Activated naive CD4-positive, alpha-beta T cell treated with anti-CD3 and anti-CD28 coated beads, Interleukin-2, amount 50 U/mL, for 24 hours (primary cell): ENCODE measurements at regions not wholly inside any gene's neighbourhood (a gene's known extent, or its start where the extent isn't known, plus 50 kb on each side); places are given as distances from the start of the nearest gene placed in this dataset.
"Not testable (repeated sequence)": the region's sequence is repeated elsewhere in the genome, so short reads cannot be mapped to it uniquely, and the experiment has no call there.

Experiments used
- H3K27ac Mint-ChIP-seq: one replicate; pipeline ENCODE4 v1.8.0; 2021; ENCODE audit warnings: mild to moderate bottlenecking, mixed read lengths
- H3K27me3 Mint-ChIP-seq: one replicate; pipeline ENCODE4 v1.8.0; 2021; ENCODE audit warnings: mixed read lengths
- H3K36me3 Mint-ChIP-seq: one replicate; pipeline ENCODE4 v1.8.0; 2021; ENCODE audit warnings: mixed read lengths
- H3K4me1 Mint-ChIP-seq: one replicate; pipeline ENCODE4 v1.8.0; 2021; ENCODE audit warnings: mixed read lengths
- H3K4me3 Mint-ChIP-seq: one replicate; pipeline ENCODE4 v1.8.0; 2021; ENCODE audit warnings: mild to moderate bottlenecking, mixed read lengths
- H3K9me3 Mint-ChIP-seq: one replicate; pipeline ENCODE4 v1.8.0; 2021; ENCODE audit warnings: mixed read lengths

DNA sequence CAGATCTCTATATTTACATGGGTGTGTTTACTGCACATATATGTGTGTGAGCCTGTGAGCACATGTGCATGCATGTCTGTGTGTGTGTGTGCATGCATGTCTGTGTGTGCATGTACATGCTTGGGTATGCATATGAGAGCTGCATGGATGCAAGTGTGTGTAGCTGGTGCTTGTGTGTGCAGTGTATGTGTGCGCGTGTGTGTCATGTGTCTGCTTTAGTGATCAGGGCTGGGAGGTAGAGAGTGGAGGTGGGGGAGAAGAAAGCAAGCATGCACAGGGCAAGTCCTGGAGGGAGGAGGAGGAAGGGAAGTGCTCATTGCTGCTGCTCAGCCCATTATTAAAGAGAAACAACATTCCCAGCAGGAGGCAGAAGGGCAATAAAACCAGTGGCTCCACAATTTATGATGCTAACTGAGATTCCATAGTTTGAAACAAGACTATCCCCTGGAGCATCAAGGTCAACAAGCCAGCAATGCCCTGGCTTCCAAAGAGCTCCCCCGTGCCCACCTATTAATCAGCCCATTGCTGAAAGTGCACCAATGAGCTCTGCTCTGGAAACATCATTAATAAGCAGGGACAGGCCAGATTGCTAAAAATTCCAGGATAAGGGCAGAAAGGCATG is 414.0 kb downstream of the MAFB start:
- Mint-ChIP-seq H3K4me1 (no peaks in the 10 kb centered on the region), H3K27ac (no peak overlapping the region), H3K36me3 (no peaks in the 10 kb centered on the region), H3K9me3 (no peaks in the 10 kb centered on the region), H3K4me3 (no peak overlapping the region), H3K27me3 (no peaks in the 10 kb centered on the region)

DNA sequence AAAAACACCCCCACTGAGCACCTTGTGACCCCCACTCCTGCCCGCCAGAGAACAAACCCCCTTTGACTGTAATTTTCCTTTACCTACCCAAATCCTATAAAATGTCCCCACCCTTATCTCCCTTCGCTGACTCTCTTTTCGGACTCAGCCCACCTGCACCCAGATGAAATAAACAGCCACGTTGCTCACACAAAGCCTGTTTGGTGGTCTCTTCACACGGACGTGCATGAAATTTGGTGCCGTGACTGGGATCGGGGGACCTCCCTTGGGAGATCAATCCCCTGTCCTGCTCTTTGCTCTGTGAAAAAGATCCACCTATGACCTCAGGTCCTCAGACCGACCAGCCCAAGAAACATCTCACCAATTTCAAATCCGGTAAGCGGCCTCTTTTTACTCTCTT is 419.8 kb downstream of the MAFB start:
- H3K4me3 Mint-ChIP-seq, H3K4me1 Mint-ChIP-seq, H3K27ac Mint-ChIP-seq, H3K27me3 Mint-ChIP-seq, H3K9me3 Mint-ChIP-seq, H3K36me3 Mint-ChIP-seq: not testable (repeated sequence)

GRCh38 chr20:40268321-40269075 is 420.5 kb downstream of the MAFB start:
- Mint-ChIP-seq H3K36me3 (no peaks in the 10 kb centered on the region), H3K27ac (no peak overlapping the region)

GRCh38 chr20:40265825-40266533 is 423.1 kb downstream of the MAFB start:
- H3K4me1 Mint-ChIP-seq = no peaks in the 10 kb centered on the region
- H3K27ac Mint-ChIP-seq = no peak overlapping the region
- no peaks in the 10 kb centered on the region for H3K27me3 Mint-ChIP-seq
- no peak overlapping the region for H3K4me3 Mint-ChIP-seq
- no peaks in the 10 kb centered on the region for H3K36me3 Mint-ChIP-seq
- H3K9me3 Mint-ChIP-seq = no peaks in the 10 kb centered on the region

More at GRCh38 chr20:40268321-40269075, 420.5 kb downstream of the MAFB start:
- no peaks in the 10 kb centered on the region for H3K4me1 Mint-ChIP-seq
- no peaks in the 10 kb centered on the region for H3K9me3 Mint-ChIP-seq
- no peak overlapping the region for H3K4me3 Mint-ChIP-seq
- H3K27me3 Mint-ChIP-seq = no peaks in the 10 kb centered on the region

DNA sequence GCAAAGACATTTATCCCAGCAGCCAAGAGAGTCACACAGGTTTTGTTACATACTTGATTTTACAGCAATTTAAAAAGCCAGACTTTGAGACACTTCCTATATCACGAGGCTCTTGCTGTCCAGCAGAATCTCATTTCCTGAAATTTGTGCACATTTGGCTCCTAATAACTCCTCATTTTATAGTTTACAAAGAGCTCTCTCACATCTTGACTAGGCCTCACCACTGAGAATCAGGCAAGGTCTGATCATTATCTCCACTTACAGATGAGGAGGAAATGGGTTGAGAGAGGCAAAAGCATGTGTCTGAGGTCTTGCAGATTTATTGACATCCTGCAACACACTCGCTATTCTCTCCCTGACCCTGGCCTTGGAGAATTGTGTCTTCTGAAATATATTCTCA is 426.8 kb downstream of the MAFB start:
- Mint-ChIP-seq H3K9me3 (no peaks in the 10 kb centered on the region), H3K27me3 (no peaks in the 10 kb centered on the region), H3K36me3 (no peaks in the 10 kb centered on the region), H3K4me1 (no peaks in the 10 kb centered on the region), H3K4me3 (no peak overlapping the region), H3K27ac (no peak overlapping the region)

DNA sequence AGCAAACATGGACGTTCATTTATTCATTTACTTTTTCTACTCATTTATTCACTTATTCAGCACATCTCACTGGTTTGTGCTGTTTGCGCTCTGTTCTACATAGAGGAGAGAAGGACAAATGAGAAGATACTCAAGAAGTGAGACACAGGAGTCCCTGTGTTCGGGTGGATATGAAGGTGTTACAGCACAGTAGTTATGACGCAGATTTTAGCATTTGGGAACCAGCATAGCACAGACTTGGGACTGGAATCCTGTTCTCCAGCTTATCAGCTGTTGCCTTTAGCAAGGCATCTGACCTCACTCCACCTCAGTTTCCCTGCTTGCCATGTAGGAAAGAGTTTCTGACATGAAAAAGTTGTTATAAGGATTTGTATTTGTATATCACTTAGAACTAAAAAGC is 430.1 kb downstream of the MAFB start:
- Mint-ChIP-seq H3K9me3 (no peaks in the 10 kb centered on the region), H3K36me3 (no peaks in the 10 kb centered on the region), H3K27me3 (peaks cover 2% of the 10 kb centered on the region), H3K4me1 (no peaks in the 10 kb centered on the region), H3K27ac (no peak overlapping the region), H3K4me3 (no peak overlapping the region)

DNA sequence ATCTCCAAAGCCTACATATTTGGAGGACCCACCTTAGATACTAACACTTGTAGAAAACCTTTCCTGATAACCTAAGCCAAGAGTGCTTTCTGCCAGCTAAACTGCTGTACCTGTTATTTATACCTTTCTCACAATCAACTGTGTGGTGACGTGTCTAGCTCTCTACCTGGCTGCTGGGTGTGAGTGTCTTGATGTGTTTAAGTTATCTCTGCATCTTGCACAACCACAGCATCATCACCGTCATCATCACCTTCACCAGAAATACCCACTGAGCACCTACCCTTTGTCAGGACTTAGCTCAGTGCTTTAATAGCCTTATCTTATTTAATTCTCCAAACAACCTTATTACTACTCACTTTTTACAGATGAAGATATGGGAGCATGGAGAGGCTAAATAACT is 431.3 kb downstream of the MAFB start:
- Mint-ChIP-seq H3K4me3 (no peak overlapping the region), H3K4me1 (no peaks in the 10 kb centered on the region), H3K27ac (no peak overlapping the region), H3K27me3 (peaks cover 2% of the 10 kb centered on the region), H3K9me3 (no peaks in the 10 kb centered on the region), H3K36me3 (no peaks in the 10 kb centered on the region)

DNA sequence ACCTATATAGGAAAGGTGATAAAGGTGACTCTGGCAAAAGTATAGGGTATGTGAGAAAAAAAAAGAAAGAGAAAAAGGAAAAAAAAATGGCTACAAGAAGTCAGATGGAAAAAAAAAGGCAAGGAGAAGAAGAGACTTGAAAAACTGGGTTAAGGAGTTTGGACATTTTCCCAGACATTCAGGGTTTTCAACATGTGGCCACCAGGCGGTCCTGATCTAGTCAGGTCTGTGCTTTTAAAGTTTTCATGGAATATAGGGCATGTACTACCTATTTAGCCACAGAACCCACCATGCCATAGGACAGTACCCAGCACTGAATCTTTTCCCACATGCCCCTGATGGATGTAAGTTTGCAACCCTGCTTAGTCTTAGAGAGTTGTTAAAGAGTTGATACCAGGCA is 433.7 kb downstream of the MAFB start:
- no peak overlapping the region for H3K4me3 Mint-ChIP-seq
- peaks cover 2% of the 10 kb centered on the region for H3K27me3 Mint-ChIP-seq
- H3K9me3 Mint-ChIP-seq = peaks cover 4% of the 10 kb centered on the region
- H3K4me1 Mint-ChIP-seq = no peaks in the 10 kb centered on the region
- no peaks in the 10 kb centered on the region for H3K36me3 Mint-ChIP-seq
- H3K27ac Mint-ChIP-seq = no peak overlapping the region

- Mint-ChIP-seq H3K4me3 (no peak overlapping the region), H3K27me3 (peaks cover 2% of the 10 kb centered on the region), H3K27ac (no peak overlapping the region), H3K4me1 (no peaks in the 10 kb centered on the region), H3K9me3 (peaks cover 10% of the 10 kb centered on the region), H3K36me3 (no peaks in the 10 kb centered on the region)
Measured at GRCh38 chr20:40254023-40254772, 434.8 kb downstream of the MAFB start.

DNA sequence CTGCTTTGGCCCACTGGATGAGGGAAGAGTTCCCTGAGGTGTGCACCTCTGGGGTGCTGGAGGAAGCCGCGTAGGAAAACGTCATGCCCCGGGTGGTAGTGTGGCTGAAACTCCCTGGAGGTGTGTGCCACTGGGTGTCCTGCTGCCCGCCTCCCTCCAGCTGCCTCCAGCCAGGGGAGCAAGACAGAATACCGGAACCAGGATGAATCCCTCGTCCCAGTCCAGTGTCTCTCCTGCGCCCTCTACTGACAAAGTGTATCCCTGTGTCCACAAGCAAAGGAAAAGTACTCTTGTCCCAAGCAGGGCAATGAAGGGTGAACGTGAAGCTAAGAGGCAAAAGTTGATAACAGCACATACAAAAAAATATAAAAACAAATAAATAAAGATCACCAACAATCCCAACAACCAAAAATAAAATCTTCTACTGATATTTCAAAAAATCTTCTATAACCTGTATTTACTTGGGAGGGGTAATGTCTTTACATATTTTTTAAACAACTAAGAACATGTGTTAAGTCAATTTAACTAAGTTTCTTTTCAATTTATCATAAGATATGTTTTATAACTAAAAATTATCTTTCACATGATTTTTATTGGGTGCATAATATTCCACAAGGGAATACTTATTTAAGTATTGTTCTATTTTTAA is 437.6 kb downstream of the MAFB start:
- Mint-ChIP-seq H3K27me3 (peaks cover 3% of the 10 kb centered on the region), H3K4me1 (no peaks in the 10 kb centered on the region), H3K27ac (no peak overlapping the region), H3K36me3 (no peaks in the 10 kb centered on the region), H3K9me3 (peaks cover 12% of the 10 kb centered on the region), H3K4me3 (no peak overlapping the region)

DNA sequence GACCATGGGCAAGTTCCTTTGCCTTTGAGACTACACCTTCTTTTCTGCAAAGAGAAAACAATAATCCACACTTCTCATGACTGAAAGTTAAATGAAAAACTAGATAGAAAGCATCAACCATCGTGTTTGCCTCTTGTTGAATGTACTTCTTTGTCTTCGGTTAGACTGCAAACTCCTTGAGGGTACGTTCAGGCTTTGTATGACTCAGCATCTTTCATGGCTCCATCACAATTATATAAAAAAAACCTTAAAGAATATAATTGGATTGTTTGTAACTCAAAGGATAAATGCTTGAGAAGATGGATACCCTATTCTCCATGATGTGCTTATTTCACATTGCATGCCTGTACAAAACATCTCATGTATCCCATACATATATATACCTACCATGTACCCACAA is 439.2 kb downstream of the MAFB start:
- H3K4me3 Mint-ChIP-seq = no peak overlapping the region

DNA sequence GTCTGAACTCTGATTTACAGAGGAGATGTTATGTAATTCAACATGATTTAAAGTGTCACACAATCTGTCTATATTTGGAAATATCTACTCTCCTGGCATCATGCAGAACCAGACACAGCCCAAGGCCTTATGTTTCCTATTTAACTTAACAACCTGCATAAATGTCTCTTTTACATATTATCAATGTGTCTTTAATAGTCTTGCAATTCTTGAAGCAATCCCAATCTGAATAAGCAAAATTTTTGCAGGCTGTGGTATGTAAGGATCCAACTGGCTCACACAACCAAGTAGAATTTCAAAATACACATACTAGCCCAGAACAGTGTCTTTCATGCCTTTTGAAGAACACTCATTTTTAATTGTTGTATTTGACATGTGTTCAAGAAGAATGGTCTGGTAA is 443.2 kb downstream of the MAFB start:
- peaks cover 4% of the 10 kb centered on the region for H3K27me3 Mint-ChIP-seq
- no peak overlapping the region for H3K4me3 Mint-ChIP-seq
- no peaks in the 10 kb centered on the region for H3K36me3 Mint-ChIP-seq
- no peak overlapping the region for H3K27ac Mint-ChIP-seq
- no peaks in the 10 kb centered on the region for H3K4me1 Mint-ChIP-seq
- peaks cover 10% of the 10 kb centered on the region for H3K9me3 Mint-ChIP-seq

More for the DNA sequence above, 439.2 kb downstream of the MAFB start:
- Mint-ChIP-seq H3K9me3 (peaks cover 12% of the 10 kb centered on the region), H3K36me3 (no peaks in the 10 kb centered on the region), H3K27me3 (peaks cover 2% of the 10 kb centered on the region), H3K4me1 (no peaks in the 10 kb centered on the region), H3K27ac (no peak overlapping the region)

DNA sequence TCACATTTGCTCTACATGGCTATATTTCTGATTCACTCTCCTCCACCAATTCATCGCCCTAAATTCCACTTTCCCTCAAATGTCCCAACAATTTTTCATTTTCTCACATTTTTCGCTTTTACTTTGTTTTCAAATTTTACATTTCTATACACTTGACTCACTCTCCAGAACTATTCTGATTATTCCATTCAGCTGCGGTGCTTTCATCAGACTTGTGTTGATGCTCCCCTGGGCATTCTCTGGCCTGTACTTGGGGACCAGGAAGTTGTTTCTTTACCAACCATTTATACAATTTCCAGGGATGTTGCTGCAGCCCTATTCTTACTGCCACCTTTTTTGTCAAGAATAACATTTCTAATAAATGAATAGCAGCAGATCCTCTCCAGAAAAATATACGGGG is 444.8 kb downstream of the MAFB start:
- Mint-ChIP-seq H3K4me3 (no peak overlapping the region), H3K36me3 (no peaks in the 10 kb centered on the region), H3K27ac (no peak overlapping the region)

DNA sequence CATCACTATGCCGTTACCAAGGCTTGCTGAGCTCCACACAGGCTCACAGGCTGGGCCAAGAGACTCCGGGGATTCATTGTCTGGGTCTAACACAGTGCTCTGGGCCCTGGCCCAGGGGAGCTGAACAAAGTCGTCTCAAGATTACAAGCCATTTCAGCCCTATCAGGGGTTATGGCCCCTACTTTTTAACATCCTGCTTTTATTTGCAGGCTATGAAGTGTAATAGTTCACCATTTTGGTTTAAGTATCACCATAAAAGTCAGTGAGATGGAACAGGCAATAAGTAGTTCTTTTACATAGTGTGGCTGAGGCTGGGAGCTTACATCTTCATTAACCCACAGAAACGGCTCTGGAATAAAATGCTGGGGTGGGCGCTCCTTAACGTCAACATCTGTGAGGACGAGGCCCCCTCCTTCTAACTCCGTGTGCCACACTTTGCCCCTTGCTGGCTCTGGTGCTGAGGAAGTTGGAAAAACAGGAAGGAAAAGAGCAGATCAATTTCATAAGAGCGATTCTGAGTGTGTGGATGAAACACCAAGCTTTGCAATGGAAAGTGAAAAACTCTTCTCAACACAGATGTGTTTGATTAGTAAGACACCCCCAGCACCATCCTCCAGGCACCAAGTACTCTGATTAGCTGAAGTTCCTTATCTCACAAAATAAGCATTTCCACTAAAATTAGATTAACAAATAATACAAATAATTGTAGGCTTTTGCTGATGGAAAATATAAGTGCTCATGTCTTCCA is 447.3 kb downstream of the MAFB start:
- H3K4me1 Mint-ChIP-seq = no peaks in the 10 kb centered on the region
- peaks cover 2% of the 10 kb centered on the region for H3K9me3 Mint-ChIP-seq
- no peaks in the 10 kb centered on the region for H3K36me3 Mint-ChIP-seq
- peaks cover 3% of the 10 kb centered on the region for H3K27me3 Mint-ChIP-seq
- H3K4me3 Mint-ChIP-seq = no peak overlapping the region
- no peak overlapping the region for H3K27ac Mint-ChIP-seq

More for the DNA sequence above, 444.8 kb downstream of the MAFB start:
- peaks cover 3% of the 10 kb centered on the region for H3K9me3 Mint-ChIP-seq
- peaks cover 4% of the 10 kb centered on the region for H3K27me3 Mint-ChIP-seq
- H3K4me1 Mint-ChIP-seq = no peaks in the 10 kb centered on the region

GRCh38 chr20:40238511-40238910 is 450.5 kb downstream of the MAFB start:
- H3K27ac Mint-ChIP-seq = no peak overlapping the region
- H3K9me3 Mint-ChIP-seq = peaks cover 5% of the 10 kb centered on the region
- H3K27me3 Mint-ChIP-seq = peaks cover 8% of the 10 kb centered on the region
- no peaks in the 10 kb centered on the region for H3K4me1 Mint-ChIP-seq
- no peak overlapping the region for H3K4me3 Mint-ChIP-seq
- H3K36me3 Mint-ChIP-seq = no peaks in the 10 kb centered on the region
